GM12874 (cell line): ENCODE measurements at regions not wholly inside any gene's neighbourhood (a gene's known extent, or its start where the extent isn't known, plus 50 kb on each side); places are given as distances from the start of the nearest gene placed in this dataset.

Source experiments
- CTCF ChIP-seq: IDR thresholded peaks from 2 replicates; pipeline ENCODE4 v1.5.1; 2011; ENCODE audit warnings: low read depth, mild to moderate bottlenecking, control low read depth, low read length, moderate library complexity; ENCODE audit not compliant: insufficient read depth

- TF ChIP-seq CTCF = no peak
Observed at GRCh38 chr10:25766213-25766612, 167.8 kb upstream of the MYO3A start.

DNA sequence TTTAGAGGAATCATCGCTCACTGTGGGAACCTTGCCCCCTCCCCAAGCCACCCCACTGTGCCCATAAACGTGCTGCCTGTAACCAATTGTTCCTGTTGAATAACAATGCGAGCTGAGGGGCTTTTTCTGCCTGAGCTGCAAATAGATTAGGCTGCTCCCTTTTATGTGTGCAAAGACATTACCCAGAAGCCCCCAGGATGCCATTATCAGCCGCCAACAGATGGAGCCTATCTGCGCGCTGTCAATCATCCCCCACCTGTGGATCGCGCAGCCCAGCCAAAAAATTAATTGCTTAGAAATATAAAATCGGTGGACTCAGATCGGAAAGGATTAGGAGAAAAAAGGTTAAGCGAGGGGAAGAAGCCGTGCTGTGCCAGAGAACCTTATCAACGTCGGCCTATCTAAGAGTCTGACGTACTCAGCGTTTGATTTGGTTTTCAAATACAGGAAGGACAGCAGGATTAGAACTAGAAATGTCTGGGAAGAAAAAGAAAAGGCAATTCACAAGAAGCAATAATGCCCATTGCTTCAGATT is 167.3 kb upstream of the MYO3A start:
- no peak for TF ChIP-seq CTCF

DNA sequence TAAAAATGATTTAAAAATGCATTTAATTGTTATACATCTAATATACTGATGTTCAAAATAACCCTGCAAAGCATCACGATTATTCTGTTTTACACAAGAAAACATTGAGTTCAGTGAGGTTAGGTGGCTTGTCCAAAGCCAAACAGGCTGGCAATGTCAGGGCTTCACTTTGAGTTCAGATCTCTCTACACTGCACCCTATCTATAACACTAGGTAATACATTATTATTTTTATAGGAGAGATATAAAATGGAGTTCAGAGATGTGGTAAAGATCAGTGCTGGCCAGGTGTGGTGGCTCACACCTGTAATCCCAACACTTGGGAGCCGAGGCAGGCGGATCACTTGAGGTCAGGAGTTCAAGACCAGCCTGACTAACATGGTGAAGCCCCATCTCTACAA is 165.9 kb upstream of the MYO3A start:
- no peak for TF ChIP-seq CTCF

GRCh38 chr10:25778646-25779045 is 155.4 kb upstream of the MYO3A start:
- TF ChIP-seq CTCF = no peak

DNA sequence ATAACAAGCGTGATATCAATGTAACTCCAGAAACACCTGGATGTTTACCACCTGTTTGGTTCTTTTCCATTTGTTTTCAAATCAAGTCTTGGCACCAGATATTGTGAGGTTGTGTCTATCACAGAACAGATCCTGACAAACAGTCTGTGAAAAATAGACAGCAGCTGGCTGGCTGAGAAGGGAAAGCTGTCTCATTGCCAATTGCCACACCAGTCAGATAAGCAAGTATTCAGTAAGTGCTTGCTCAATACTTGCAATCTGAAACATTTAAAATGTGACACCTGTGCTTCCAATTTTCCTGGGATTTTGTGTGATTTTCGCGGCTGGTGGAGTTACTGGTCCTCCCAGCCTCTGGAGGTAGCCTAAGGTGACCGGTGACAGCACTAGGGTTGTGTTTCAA is 147.9 kb upstream of the MYO3A start:
- TF ChIP-seq CTCF = no peak

DNA sequence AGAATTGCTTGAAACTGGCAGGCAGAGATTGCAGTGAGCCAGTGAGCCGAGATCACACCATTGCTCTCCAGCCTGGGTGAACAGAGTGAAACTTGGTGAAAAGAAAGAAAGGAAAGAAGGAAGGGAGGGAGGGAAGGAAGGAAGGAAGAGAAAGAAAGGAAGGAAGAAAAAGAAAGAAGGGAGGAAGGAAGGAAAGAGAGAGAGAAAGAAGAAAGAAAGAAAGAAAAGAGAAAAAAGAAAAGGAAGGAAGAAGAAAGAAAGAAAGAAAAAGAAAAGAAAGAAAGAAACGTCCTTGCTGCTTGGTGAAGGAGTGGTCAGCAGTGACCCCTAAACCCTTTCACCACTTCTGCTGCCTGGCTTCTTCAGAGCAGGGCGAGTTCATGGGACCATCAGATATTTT is 147.1 kb upstream of the MYO3A start:
- no peak for TF ChIP-seq CTCF

GRCh38 chr10:25797888-25798429 is 136.1 kb upstream of the MYO3A start:
- TF ChIP-seq CTCF = no peak

DNA sequence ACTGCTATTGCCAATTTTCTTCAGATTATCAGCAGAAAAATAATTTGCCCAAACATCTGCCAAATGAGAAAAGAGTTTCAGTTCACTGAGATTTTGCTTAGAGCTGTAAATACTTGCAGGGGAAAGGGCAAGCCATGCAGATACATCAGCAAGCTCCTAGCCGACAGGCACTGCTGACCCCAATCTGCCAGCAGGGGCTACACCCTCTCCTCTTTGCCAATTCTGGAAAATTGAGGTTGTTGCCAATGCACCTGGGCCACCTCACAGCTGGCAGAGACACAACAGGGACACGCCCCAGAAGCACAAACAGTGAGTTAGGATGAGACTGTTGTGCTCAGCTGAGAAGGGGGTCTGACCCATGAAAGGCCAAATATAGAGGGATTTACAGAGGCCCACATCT is 129.5 kb upstream of the MYO3A start:
- TF ChIP-seq CTCF = no peak
